A549 (cell line): ENCODE measurements at regions not wholly inside any gene's neighbourhood (a gene's known extent, or its start where the extent isn't known, plus 50 kb on each side); places are given as distances from the start of the nearest gene placed in this dataset.

ENCODE experiments used
- ATAC-seq, 2 experiments: fragments of 200-7000 bp in 1 of 2; fragments of >200 bp in 1 of 2; cut with Nextera tagmentation in 1 of 2; cut with Tn5 transposase in 1 of 2; 3 replicates each; pipeline versions ENCODE4 v1.8.0 to v1.9.1; 2018 to 2020; ENCODE audit warnings: mild to moderate bottlenecking in 1 of 2, moderate library complexity in 1 of 2
- CTCF ChIA-PET: fragments of 300-600 bp; sonication (Branson Sonifier 250); formaldehyde crosslinking; extraction: SDS; loops from one replicate; lab custom pipeline; 2021; ENCODE audit warnings: antibody characterized with exemption, inconsistent platforms; lab: Yijun Ruan, JAX
- POLR2A ChIA-PET: fragments of 350-600 bp; formaldehyde crosslinking; extraction: SDS; loops from one replicate; lab custom pipeline; 2021; ENCODE audit warnings: antibody characterized with exemption, inconsistent platforms; lab: Yijun Ruan, JAX
- DNase-seq, 2 experiments: peaks; one replicate each; pipeline versions ENCODE4 v3.0.0 to v3.0.0-alpha.2; 2011 to 2016; ENCODE audit warnings: low read depth in 1 of 2, low spot score in 1 of 2
- FAIRE-seq: peaks from 2 replicates; lab custom pipeline; 2011; peaks lifted over from hg19 to GRCh38; lab: Jason Lieb, UNC
- H3K27ac ChIP-seq, 2 experiments: fragments of >200 bp; sonication (Bioruptor Twin); formaldehyde crosslinking; 3 replicates each; pipeline ENCODE4 v1.5.1; 2016 to 2017
- H3K4me1 ChIP-seq: fragments of >200 bp; sonication (Bioruptor Twin); formaldehyde crosslinking; 3 replicates; pipeline ENCODE4 v1.6.1; 2016
- H3K4me2 ChIP-seq: fragments of >200 bp; sonication (Bioruptor Twin); formaldehyde crosslinking; 3 replicates; pipeline ENCODE4 v1.6.1; 2016
- H3K4me3 ChIP-seq: fragments of >200 bp; sonication (Bioruptor Twin); formaldehyde crosslinking; 3 replicates; pipeline ENCODE4 v1.5.1; 2016
- H3K9me3 ChIP-seq: fragments of >200 bp; sonication (Bioruptor Twin); formaldehyde crosslinking; 3 replicates; pipeline ENCODE4 v1.6.1; 2016
- BHLHE40 ChIP-seq: IDR thresholded peaks from 2 replicates; pipeline ENCODE4 v1.6.1; 2012; ENCODE audit warnings: low read depth, low read length, inconsistent platforms
- CEBPB ChIP-seq, 2 experiments: fragments of >200 bp in 1 of 2; sonication (Bioruptor Twin) in 1 of 2; formaldehyde crosslinking in 1 of 2; IDR thresholded peaks; 2 replicates each; pipeline ENCODE4 v1.6.1; 2012 to 2016
- CHD2 ChIP-seq: fragments of 150-350 bp; IDR thresholded peaks from 2 replicates; pipeline ENCODE4 v1.6.1; 2014; ENCODE audit warnings: low read length; ENCODE audit not compliant: partially characterized antibody
- EHF ChIP-seq: fragments of 250-450 bp; sonication (Bioruptor Pico); IDR thresholded peaks from 2 replicates; pipeline ENCODE4 v1.5.0; 2020; ENCODE audit warnings: mild to moderate bottlenecking
- EP300 ChIP-seq, 2 experiments: fragments of >200 bp; sonication (Bioruptor Twin); formaldehyde crosslinking; IDR thresholded peaks; 2 replicates in 1 of 2; 3 replicates in 1 of 2; pipeline ENCODE4 v1.6.1; 2016 to 2017
- ESRRA ChIP-seq: fragments of 150-350 bp; IDR thresholded peaks from 2 replicates; pipeline ENCODE4 v1.6.1; 2014; ENCODE audit warnings: mild to moderate bottlenecking, low read length, borderline replicate concordance
- FOSB ChIP-seq: fragments of 250-450 bp; sonication (Bioruptor Pico); IDR thresholded peaks from 2 replicates; pipeline ENCODE4 v1.5.0; 2020; ENCODE audit warnings: mild to moderate bottlenecking, moderate library complexity
- FOSL2 ChIP-seq, 2 experiments: fragments of 450-650 bp in 1 of 2; fragments of >200 bp in 1 of 2; sonication (Bioruptor Twin) in 1 of 2; formaldehyde crosslinking; IDR thresholded peaks; 2 replicates each; pipeline versions ENCODE4 v1.5.0 to v1.6.1; 2016 to 2020; ENCODE audit warnings: mild to moderate bottlenecking in 1 of 2, moderate library complexity in 1 of 2
- HEYL ChIP-seq: fragments of 250-450 bp; sonication (Bioruptor Pico); IDR thresholded peaks from 2 replicates; pipeline ENCODE4 v1.8.0; 2021; ENCODE audit warnings: mild to moderate bottlenecking, moderate library complexity
- KDM1A ChIP-seq: fragments of 200-600 bp; sonication (generic); IDR thresholded peaks from 2 replicates; pipeline ENCODE4 v1.6.1; 2016; ENCODE audit warnings: low read depth, mild to moderate bottlenecking
- KDM5A ChIP-seq: fragments of 200-600 bp; sonication (generic); IDR thresholded peaks from 2 replicates; pipeline ENCODE4 v1.6.1; 2016; ENCODE audit warnings: antibody characterized with exemption, mild to moderate bottlenecking
- NFE2L2 ChIP-seq: fragments of 150-350 bp; conservative IDR thresholded peaks from 2 replicates; pipeline ENCODE4 v1.6.1; 2014; ENCODE audit warnings: low read length
- NPAS2 ChIP-seq: fragments of 250-450 bp; sonication (Bioruptor Pico); IDR thresholded peaks from 2 replicates; pipeline ENCODE4 v1.8.0; 2022; ENCODE audit warnings: mild to moderate bottlenecking, moderate library complexity, borderline replicate concordance
- POLR2A ChIP-seq: IDR thresholded peaks from 2 replicates; pipeline ENCODE4 v1.6.1; 2012; ENCODE audit warnings: mild to moderate bottlenecking, low read length
- RCOR1 ChIP-seq: fragments of 150-350 bp; IDR thresholded peaks from 2 replicates; pipeline ENCODE4 v1.6.1; 2014; ENCODE audit warnings: antibody characterized with exemption, low read length, low read depth
- RFX5 ChIP-seq: fragments of 450-650 bp; IDR thresholded peaks from 2 replicates; pipeline ENCODE4 v1.7.1; 2014; ENCODE audit warnings: antibody characterized with exemption, mild to moderate bottlenecking, moderate library complexity
- RNF2 ChIP-seq: fragments of 200-600 bp; sonication (generic); IDR thresholded peaks from 2 replicates; pipeline ENCODE4 v1.6.1; 2016; ENCODE audit warnings: low read depth, mild to moderate bottlenecking, antibody characterized with exemption, moderate library complexity, borderline replicate concordance
- SMC3 ChIP-seq: fragments of >200 bp; sonication (Bioruptor Twin); formaldehyde crosslinking; IDR thresholded peaks from 3 replicates; pipeline ENCODE4 v1.6.1; 2018; ENCODE audit warnings: inconsistent platforms
- TFCP2L1 ChIP-seq: fragments of 250-450 bp; sonication (Bioruptor Pico); IDR thresholded peaks from 2 replicates; pipeline ENCODE4 v1.5.0; 2021; ENCODE audit warnings: mild to moderate bottlenecking
- TP53 ChIP-seq: fragments of 250-450 bp; sonication (Bioruptor Pico); IDR thresholded peaks from 2 replicates; pipeline ENCODE4 v1.5.0; 2021; ENCODE audit warnings: mild to moderate bottlenecking, moderate library complexity
- ZFP36 ChIP-seq: fragments of 450-650 bp; IDR thresholded peaks from 2 replicates; pipeline ENCODE4 v1.6.1; 2014; ENCODE audit warnings: borderline replicate concordance; ENCODE audit not compliant: partially characterized antibody
- WGBS: methylation state at CpG from one replicate; pipeline ENCODE4 v1.1.6; 2017; ENCODE audit errors: missing lambda C conversion rate; 5-methylcytosine and 5-hydroxymethylcytosine counted together
- TF ChIP-seq, protein P1 (sequence below): fragments of 250-450 bp; sonication (Bioruptor Pico); IDR thresholded peaks from 2 replicates; pipeline ENCODE4 v1.5.0; 2021; ENCODE audit warnings: mild to moderate bottlenecking, moderate library complexity, borderline replicate concordance
- TF ChIP-seq, protein P2 (sequence below): IDR thresholded peaks from 2 replicates; pipeline ENCODE4 v1.6.1; 2012
- TF ChIP-seq, protein P3 (sequence below): fragments of 450-650 bp; IDR thresholded peaks from 2 replicates; pipeline ENCODE4 v1.6.1; 2014; ENCODE audit warnings: antibody characterized with exemption

DNA sequence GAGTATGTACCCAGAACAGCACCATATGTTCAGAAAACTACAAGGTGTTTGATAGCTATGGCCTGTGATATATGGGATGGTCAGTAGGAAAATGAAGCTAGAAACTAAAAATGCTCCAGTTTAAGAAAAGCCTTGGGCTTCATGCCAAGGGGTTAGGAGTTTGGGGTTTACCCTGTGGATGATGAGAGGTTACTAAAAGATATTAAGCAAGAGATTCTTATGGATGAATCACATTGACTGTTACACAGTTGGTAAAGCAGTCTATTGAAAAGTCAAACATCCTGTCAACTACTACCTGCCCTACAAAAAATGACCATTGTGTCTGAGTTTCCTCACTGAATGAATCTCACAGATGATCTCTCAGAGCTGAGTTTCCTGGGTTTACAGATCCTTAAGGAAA, 166.2 kb upstream of the INHBA start:
- H3K4me3 ChIP-seq: no peak overlapping the region
- CTCF ChIA-PET: no interaction called here

DNA sequence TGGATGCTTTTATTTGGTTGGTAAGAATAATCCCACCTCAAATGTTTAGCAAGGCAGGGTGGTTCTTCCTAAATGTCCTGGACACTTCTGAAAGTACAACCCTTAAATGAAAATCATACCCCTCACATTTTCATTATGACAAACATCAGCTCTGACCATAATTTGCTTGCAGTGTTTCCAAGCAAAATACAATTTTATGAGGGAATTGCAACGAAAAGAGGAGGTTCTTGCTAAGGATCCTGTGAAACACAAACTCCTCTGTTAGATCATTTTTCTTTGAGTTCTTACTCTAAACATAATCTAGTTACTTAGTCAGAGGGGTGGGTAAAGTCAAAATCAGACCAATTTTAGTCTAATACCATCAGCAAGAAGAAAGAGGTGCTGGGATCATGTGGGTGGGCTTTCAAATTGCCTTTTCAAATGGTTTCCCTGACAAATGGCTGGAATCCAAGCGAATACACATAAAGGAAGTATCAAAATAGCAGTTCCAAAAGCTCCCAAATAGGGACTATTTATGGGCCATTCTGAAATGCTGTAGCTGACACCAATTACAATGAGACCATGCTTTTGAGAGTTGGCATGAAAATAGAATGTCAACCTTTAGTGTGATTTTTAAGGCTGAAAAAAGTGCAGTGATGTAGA, 164.9 kb upstream of the INHBA start:
- Histone ChIP-seq H3K4me1 (no peaks in the 10 kb centered on the region), H3K9me3 (no peaks in the 10 kb centered on the region), H3K4me2 (no peak overlapping the region), H3K27ac (no peak overlapping the region), H3K4me3 (no peak overlapping the region)
- ChIA-PET POLR2A (no interaction called here), CTCF (no interaction called here)
- FAIRE-seq (no peak), DNase-seq (no peak), ATAC-seq (no peak)
- WGBS: 4% methylated on average over 2 of the region's 2 CpGs
- TF ChIP-seq ESRRA (no peak), FOSB (CRISPR knock-in tag) (no peak), ZFP36 (no peak), HEYL (no peak), CHD2 (no peak), TP53 (CRISPR knock-in tag) (no peak), FOSL2 (IDR thresholded peaks at IDR 0.05) (no peak), FOSL2 (CRISPR knock-in tag; IDR thresholded peaks at IDR 0.05) (no peak), EP300 (IDR thresholded peaks at IDR 0.05) (no peak), POLR2A (no peak), NPAS2 (CRISPR knock-in tag) (no peak), KDM5A (no peak), RNF2 (no peak), SMC3 (no peak), TFCP2L1 (CRISPR knock-in tag) (no peak), KDM1A (no peak), BHLHE40 (no peak), NFE2L2 (no peak)
- TF ChIP-seq, protein P1, sequence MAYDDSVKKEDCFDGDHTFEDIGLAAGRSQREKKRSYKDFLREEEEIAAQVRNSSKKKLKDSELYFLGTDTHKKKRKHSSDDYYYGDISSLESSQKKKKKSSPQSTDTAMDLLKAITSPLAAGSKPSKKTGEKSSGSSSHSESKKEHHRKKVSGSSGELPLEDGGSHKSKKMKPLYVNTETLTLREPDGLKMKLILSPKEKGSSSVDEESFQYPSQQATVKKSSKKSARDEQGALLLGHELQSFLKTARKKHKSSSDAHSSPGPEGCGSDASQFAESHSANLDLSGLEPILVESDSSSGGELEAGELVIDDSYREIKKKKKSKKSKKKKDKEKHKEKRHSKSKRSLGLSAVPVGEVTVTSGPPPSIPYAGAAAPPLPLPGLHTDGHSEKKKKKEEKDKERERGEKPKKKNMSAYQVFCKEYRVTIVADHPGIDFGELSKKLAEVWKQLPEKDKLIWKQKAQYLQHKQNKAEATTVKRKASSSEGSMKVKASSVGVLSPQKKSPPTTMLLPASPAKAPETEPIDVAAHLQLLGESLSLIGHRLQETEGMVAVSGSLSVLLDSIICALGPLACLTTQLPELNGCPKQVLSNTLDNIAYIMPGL (CRISPR knock-in tag): no peak

More for the DNA sequence above, 166.2 kb upstream of the INHBA start:
- no peak for FAIRE-seq
- TF ChIP-seq EHF (CRISPR knock-in tag): no peak
- TF ChIP-seq, protein P2, sequence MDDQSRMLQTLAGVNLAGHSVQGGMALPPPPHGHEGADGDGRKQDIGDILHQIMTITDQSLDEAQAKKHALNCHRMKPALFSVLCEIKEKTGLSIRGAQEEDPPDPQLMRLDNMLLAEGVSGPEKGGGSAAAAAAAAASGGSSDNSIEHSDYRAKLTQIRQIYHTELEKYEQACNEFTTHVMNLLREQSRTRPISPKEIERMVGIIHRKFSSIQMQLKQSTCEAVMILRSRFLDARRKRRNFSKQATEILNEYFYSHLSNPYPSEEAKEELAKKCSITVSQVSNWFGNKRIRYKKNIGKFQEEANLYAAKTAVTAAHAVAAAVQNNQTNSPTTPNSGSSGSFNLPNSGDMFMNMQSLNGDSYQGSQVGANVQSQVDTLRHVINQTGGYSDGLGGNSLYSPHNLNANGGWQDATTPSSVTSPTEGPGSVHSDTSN: no peak
- TF ChIP-seq RFX5: no peak
- no peak for TF ChIP-seq HEYL
- TF ChIP-seq RCOR1: no peak
- TF ChIP-seq BHLHE40: no peak
- TF ChIP-seq, protein P3, sequence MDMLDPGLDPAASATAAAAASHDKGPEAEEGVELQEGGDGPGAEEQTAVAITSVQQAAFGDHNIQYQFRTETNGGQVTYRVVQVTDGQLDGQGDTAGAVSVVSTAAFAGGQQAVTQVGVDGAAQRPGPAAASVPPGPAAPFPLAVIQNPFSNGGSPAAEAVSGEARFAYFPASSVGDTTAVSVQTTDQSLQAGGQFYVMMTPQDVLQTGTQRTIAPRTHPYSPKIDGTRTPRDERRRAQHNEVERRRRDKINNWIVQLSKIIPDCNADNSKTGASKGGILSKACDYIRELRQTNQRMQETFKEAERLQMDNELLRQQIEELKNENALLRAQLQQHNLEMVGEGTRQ: no peak
- TF ChIP-seq CEBPB (IDR thresholded peaks at IDR 0.05): no peak
- Histone ChIP-seq H3K4me2 (no peak overlapping the region), H3K27ac (no peak overlapping the region), H3K4me1 (no peaks in the 10 kb centered on the region), H3K9me3 (no peaks in the 10 kb centered on the region)
- no peak for DNase-seq
- ATAC-seq: no peak
- POLR2A ChIA-PET: no interaction called here
